OCI-LY7 (cell line): ENCODE measurements at regions not wholly inside any gene's neighbourhood (a gene's known extent, or its start where the extent isn't known, plus 50 kb on each side); places are given as distances from the start of the nearest gene placed in this dataset.

Source experiments
- BruUV-seq: library from RNA; stranded (reverse); fragments of 400-500 nt; replicated peaks from 2 replicates; lab custom pipeline; 2021; lab: Mats Ljungman, UMichigan
- CTCF ChIA-PET: fragments of 300-600 bp; sonication (Branson Sonifier 250); formaldehyde crosslinking; loops from one replicate; lab custom pipeline; 2022; ENCODE audit warnings: antibody characterized with exemption; ENCODE audit not compliant: unreplicated experiment; lab: Charles Lee
- POLR2A ChIA-PET: fragments of 300-600 bp; sonication (Branson Sonifier 250); formaldehyde crosslinking; loops from one replicate; lab custom pipeline; 2022; ENCODE audit warnings: antibody characterized with exemption; lab: Charles Lee
- DNase-seq: peaks from one replicate; pipeline ENCODE4 v3.0.0-alpha.2; 2015; ENCODE audit warnings: low spot score
- H2AFZ ChIP-seq: fragments of 200-600 bp; sonication (generic), shearing (Covaris generic); 2 replicates; pipeline ENCODE4 v1.6.1; 2014; ENCODE audit warnings: mild to moderate bottlenecking, antibody characterized with exemption, low read length, moderate library complexity
- H3K27ac ChIP-seq: fragments of 200-600 bp; sonication (generic); 2 replicates; pipeline ENCODE4 v1.5.1; 2014; ENCODE audit warnings: mixed run types, low read depth, mild to moderate bottlenecking, moderate library complexity, low read length, inconsistent platforms; ENCODE audit not compliant: poor library complexity, severe bottlenecking
- H3K36me3 ChIP-seq: fragments of 200-600 bp; sonication (generic); 2 replicates; pipeline ENCODE4 v1.6.1; 2014; ENCODE audit warnings: mild to moderate bottlenecking, antibody characterized with exemption, low read length, moderate library complexity, mixed read lengths; ENCODE audit not compliant: insufficient read depth
- H3K4me1 ChIP-seq: fragments of 200-600 bp; sonication (generic); 2 replicates; pipeline ENCODE4 v1.5.1; 2014; ENCODE audit warnings: mild to moderate bottlenecking, low read length; ENCODE audit not compliant: insufficient read depth, poor library complexity, severe bottlenecking
- H3K4me2 ChIP-seq: fragments of 200-600 bp; sonication (generic); 2 replicates; pipeline ENCODE4 v1.6.1; 2014; ENCODE audit warnings: mild to moderate bottlenecking, low read length
- H3K4me3 ChIP-seq: fragments of 200-600 bp; sonication (generic); 2 replicates; pipeline ENCODE4 v1.5.1; 2014; ENCODE audit warnings: mild to moderate bottlenecking, low read depth, low read length; ENCODE audit not compliant: poor library complexity, severe bottlenecking
- H3K79me2 ChIP-seq: fragments of 200-600 bp; sonication (generic); 2 replicates; pipeline ENCODE4 v1.6.1; 2016; ENCODE audit warnings: low read depth, mild to moderate bottlenecking, low read length, moderate library complexity, mixed read lengths; ENCODE audit not compliant: insufficient read depth
- H3K9me2 ChIP-seq: fragments of 200-600 bp; sonication (generic); 2 replicates; pipeline ENCODE4 v1.6.1; 2016; ENCODE audit warnings: mild to moderate bottlenecking, low read length, mixed read lengths; ENCODE audit not compliant: insufficient read depth
- H3K9me3 ChIP-seq: fragments of 200-600 bp; sonication (generic); 2 replicates; pipeline ENCODE4 v1.6.1; 2014; ENCODE audit warnings: mild to moderate bottlenecking, mixed run types, low read length, mixed read lengths
- H4K20me1 ChIP-seq: fragments of 200-600 bp; sonication (generic); 2 replicates; pipeline ENCODE4 v1.6.1; 2014; ENCODE audit warnings: mild to moderate bottlenecking, antibody characterized with exemption, low read length, moderate library complexity, mixed read lengths; ENCODE audit not compliant: insufficient read depth
- EZH2phosphoT487 ChIP-seq: fragments of 200-600 bp; sonication (generic); IDR thresholded peaks from 2 replicates; pipeline ENCODE4 v1.6.1; 2018; ENCODE audit warnings: low read depth, borderline replicate concordance, mild to moderate bottlenecking, mixed run types, antibody characterized with exemption, low read length, moderate library complexity, mixed read lengths
- intact Hi-C: fragments of 100-400 bp; cut with micrococcal nuclease; formaldehyde crosslinking; loops from one replicate; pipeline ENCODE4 v1.10.0; 2022; ENCODE audit not compliant: unreplicated experiment
- TF ChIP-seq, protein P1 (sequence below): fragments of 200-600 bp; sonication (generic); conservative IDR thresholded peaks from 2 replicates; pipeline ENCODE4 v1.5.1; 2014; ENCODE audit warnings: mild to moderate bottlenecking, antibody characterized with exemption, low read length, moderate library complexity, mixed read lengths

DNA sequence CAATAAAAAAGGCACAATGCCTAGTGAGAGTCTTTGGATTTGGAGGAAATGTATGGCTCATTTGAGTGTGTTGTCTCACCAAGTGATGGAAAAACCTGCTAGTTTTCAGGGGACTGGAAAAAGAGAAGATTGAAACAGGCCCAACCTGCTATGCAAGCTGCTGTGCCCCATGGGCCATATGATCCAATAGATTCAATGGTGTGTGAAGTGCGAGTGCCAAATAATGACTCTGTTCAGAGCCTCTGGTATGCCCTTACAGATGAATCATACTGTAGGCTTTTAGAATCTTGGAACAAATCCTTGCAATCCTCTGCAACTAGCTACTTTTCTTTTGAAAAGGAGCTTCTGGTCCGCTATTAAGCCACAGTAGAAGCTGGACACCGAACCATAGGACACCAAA lies 529.8 kb upstream of the CNTNAP5 start:
- no peak overlapping the region for H3K27ac ChIP-seq
- H3K4me3 ChIP-seq: no peak overlapping the region
- no TSS peak for BruUV-seq
- no peak for DNase-seq
- CTCF ChIA-PET: no interaction called here
- H3K4me1 ChIP-seq: no peaks in the 10 kb centered on the region
- no peak overlapping the region for H2AFZ ChIP-seq
- no peaks in the 10 kb centered on the region for H3K9me2 ChIP-seq
- no peaks in the 10 kb centered on the region for H3K79me2 ChIP-seq
- intact Hi-C loops: no loop called here
- no peaks in the 10 kb centered on the region for H3K9me3 ChIP-seq
- no peaks in the 10 kb centered on the region for H4K20me1 ChIP-seq
- no peak for TF ChIP-seq EZH2phosphoT487
- TF ChIP-seq, protein P1, sequence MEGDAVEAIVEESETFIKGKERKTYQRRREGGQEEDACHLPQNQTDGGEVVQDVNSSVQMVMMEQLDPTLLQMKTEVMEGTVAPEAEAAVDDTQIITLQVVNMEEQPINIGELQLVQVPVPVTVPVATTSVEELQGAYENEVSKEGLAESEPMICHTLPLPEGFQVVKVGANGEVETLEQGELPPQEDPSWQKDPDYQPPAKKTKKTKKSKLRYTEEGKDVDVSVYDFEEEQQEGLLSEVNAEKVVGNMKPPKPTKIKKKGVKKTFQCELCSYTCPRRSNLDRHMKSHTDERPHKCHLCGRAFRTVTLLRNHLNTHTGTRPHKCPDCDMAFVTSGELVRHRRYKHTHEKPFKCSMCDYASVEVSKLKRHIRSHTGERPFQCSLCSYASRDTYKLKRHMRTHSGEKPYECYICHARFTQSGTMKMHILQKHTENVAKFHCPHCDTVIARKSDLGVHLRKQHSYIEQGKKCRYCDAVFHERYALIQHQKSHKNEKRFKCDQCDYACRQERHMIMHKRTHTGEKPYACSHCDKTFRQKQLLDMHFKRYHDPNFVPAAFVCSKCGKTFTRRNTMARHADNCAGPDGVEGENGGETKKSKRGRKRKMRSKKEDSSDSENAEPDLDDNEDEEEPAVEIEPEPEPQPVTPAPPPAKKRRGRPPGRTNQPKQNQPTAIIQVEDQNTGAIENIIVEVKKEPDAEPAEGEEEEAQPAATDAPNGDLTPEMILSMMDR: no peak
- POLR2A ChIA-PET: interaction anchor here (0.7 kb wide), 2 partner anchors 47 to 567 kb away, joined by 3 to 4 read pairs; no protein-coding TSS in a partner anchor
- no peak overlapping the region for H3K4me2 ChIP-seq
- no peaks in the 10 kb centered on the region for H3K36me3 ChIP-seq

DNA sequence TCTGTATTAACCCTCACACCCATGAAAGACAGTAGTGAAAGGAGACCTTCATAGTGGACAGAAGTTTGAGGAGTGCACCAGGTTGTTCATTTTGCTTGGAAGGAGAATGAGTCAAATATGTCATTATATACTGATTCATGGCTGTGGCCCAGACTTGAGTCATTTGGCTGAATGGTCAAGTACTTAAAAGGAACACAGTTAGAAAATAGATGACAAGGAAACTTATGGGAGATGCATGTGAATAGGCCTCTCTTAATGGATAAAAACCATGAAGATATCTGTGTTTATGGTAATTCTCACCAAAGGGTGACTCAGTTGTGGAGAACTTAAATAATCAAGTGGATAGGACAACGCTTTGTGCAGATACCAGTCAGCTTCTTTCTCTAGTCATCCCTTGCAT lies 524.7 kb upstream of the CNTNAP5 start:
- intact Hi-C loops: no loop called here
- BruUV-seq: no TSS peak
- Histone ChIP-seq H3K4me3 (no peak overlapping the region), H3K9me2 (no peaks in the 10 kb centered on the region), H3K4me1 (no peaks in the 10 kb centered on the region), H3K27ac (no peak overlapping the region), H2AFZ (no peak overlapping the region), H3K79me2 (no peaks in the 10 kb centered on the region), H3K4me2 (no peak overlapping the region), H4K20me1 (no peaks in the 10 kb centered on the region), H3K36me3 (no peaks in the 10 kb centered on the region), H3K9me3 (no peaks in the 10 kb centered on the region)
- POLR2A ChIA-PET: no interaction called here
- TF ChIP-seq, protein P1: no peak
- no peak for TF ChIP-seq EZH2phosphoT487
- CTCF ChIA-PET: no interaction called here
- no peak for DNase-seq

DNA sequence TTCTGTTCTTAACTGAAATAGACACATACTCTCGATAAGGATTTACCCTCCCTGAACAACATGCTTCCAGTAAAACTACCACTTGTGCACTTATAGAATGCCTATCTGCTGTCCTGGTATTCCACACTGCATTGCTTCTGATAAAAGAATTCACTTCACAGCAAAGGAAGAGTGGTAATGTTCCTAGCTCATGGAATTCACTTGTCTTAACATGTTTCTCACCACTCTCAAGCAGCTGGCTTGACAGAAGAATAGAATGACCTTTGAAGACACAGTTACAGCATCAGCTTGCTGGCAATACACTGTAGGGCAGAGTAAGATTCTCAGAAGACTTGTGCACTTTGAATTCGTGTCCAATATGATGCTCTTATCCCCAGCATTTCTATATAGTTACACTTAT lies 524.1 kb upstream of the CNTNAP5 start:
- no peak overlapping the region for H3K4me2 ChIP-seq
- no peak overlapping the region for H3K4me3 ChIP-seq
- no peak for DNase-seq
- TF ChIP-seq, protein P1: no peak
- TF ChIP-seq EZH2phosphoT487: no peak
- H3K4me1 ChIP-seq: no peaks in the 10 kb centered on the region
- no peak overlapping the region for H3K27ac ChIP-seq
- no peak overlapping the region for H2AFZ ChIP-seq
- no peaks in the 10 kb centered on the region for H3K9me3 ChIP-seq
- no TSS peak for BruUV-seq
- intact Hi-C loops: no loop called here
- ChIA-PET CTCF (no interaction called here), POLR2A (no interaction called here)
- no peaks in the 10 kb centered on the region for H3K9me2 ChIP-seq
- H4K20me1 ChIP-seq: no peaks in the 10 kb centered on the region
- no peaks in the 10 kb centered on the region for H3K79me2 ChIP-seq
- no peaks in the 10 kb centered on the region for H3K36me3 ChIP-seq
